ENCODE measurements at regions not wholly inside any gene's neighbourhood (a gene's known extent, or its start where the extent isn't known, plus 50 kb on each side); places are given as distances from the start of the nearest gene placed in this dataset.

DNA sequence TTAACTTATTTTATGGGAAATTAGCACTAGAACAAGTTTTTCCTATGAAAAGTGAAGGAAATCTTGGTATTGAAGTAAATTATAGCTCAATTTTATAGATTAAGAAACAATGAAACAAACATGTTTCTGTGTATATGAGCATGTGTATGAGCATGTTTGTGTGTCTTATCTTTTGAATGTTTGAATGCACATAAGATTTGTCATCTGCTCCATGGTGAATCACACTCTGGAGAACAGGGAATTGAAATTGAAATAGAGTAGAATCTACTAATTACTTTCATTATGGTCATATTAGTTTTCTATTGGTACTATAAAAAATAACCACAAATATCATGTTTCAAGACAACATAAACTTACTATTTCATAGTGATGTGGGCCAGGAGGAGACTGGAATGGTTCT, 646.6 kb downstream of the OTOL1 start:
- Histone ChIP-seq H3K4me3 (ENCODE audit: low read depth, low read length) (no peak overlapping the region), H3K36me3 (ENCODE audit: control insufficient read depth, insufficient read depth, low read length) (no peaks in the 10 kb centered on the region), H3K4me1 (ENCODE audit: control insufficient read depth, insufficient read depth, low read length) (no peaks in the 10 kb centered on the region; the same call in 1 of the 2 replicates), H3K27ac (ENCODE audit: low read depth, low read length) (no peak overlapping the region), H3K9me3 (ENCODE audit: control insufficient read depth, insufficient read depth, low read depth, low read length) (no peaks in the 10 kb centered on the region), H3K9ac (ENCODE audit: low read length) (no peak overlapping the region), H3K27me3 (ENCODE audit: control insufficient read depth, insufficient read depth, low read length) (no peaks in the 10 kb centered on the region)

DNA sequence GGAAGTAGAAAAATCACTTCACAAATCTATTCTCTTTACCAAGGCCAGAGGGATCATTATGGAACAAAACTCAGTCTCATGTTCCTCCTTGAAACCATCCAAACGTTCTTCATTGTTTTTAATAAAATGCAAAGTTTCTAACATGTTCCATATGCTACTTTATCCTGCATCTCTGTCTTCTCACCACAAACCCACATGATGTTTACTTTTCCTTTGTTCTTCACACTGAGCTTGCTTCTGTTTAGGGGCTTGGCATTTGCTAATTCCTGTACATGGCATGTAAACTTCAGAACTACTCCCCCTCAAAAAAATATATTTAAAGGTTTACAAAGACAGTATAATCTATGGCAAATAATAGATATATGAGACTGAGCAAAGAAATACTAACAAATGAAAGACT, 651.4 kb downstream of the OTOL1 start:
- Histone ChIP-seq H3K9me3 (ENCODE audit: control insufficient read depth, insufficient read depth, low read depth, low read length) (no peaks in the 10 kb centered on the region), H3K36me3 (ENCODE audit: control insufficient read depth, insufficient read depth, low read length) (no peaks in the 10 kb centered on the region), H3K4me1 (ENCODE audit: control insufficient read depth, insufficient read depth, low read length) (no peaks in the 10 kb centered on the region; the same call in 1 of the 2 replicates), H3K27ac (ENCODE audit: low read depth, low read length) (no peak overlapping the region), H3K27me3 (ENCODE audit: control insufficient read depth, insufficient read depth, low read length) (no peaks in the 10 kb centered on the region), H3K9ac (ENCODE audit: low read length) (no peak overlapping the region), H3K4me3 (ENCODE audit: low read depth, low read length) (no peak overlapping the region)

DNA sequence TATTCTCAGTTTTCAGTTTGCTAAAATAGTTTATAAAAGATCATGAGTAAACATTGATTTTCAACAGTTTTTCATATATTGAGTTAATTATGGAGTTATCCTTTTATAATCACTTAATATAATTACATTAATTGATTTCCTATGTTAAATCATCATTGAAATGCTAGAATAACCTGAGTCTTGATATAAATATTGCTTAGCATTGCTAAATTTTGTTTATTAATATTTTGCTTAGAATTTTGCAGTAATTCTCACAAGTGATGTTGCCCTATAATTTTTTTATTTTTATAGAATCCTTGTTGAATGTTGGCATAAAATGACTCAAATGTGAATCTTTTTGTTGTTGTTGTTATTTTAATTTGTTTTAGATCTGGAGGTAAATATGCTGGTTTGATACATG, 654.2 kb downstream of the OTOL1 start:
- no peaks in the 10 kb centered on the region for H3K27me3 ChIP-seq (ENCODE audit: control insufficient read depth, insufficient read depth, low read length)
- H3K4me3 ChIP-seq (ENCODE audit: low read depth, low read length) = no peak overlapping the region
- H3K9ac ChIP-seq (ENCODE audit: low read length) = no peak overlapping the region
- H3K36me3 ChIP-seq (ENCODE audit: control insufficient read depth, insufficient read depth, low read length) = no peaks in the 10 kb centered on the region
- no peak overlapping the region for H3K27ac ChIP-seq (ENCODE audit: low read depth, low read length)
- no peaks in the 10 kb centered on the region for H3K4me1 ChIP-seq (ENCODE audit: control insufficient read depth, insufficient read depth, low read length)
- no peaks in the 10 kb centered on the region for H3K9me3 ChIP-seq (ENCODE audit: control insufficient read depth, insufficient read depth, low read depth, low read length)

DNA sequence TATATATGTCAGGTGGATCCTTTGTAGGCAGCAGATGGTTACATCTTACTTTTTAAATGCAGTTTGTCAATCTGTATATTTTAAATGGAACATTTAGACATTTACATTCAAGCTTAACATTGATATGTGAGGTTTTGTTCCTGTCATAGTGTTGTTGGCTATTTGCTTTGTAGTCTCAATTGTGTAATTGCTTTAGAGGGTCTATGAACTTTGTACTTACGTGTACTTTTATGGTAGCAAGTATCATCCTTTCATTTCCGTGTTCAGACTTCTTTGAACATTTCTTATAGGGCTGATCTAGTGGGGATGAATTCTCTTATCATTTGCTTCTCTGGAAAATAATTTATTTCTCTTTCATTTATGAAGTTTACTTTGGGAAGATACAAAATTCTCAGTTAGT, 656.0 kb downstream of the OTOL1 start:
- Histone ChIP-seq H3K9ac (ENCODE audit: low read length) (no peak overlapping the region), H3K4me3 (ENCODE audit: low read depth, low read length) (no peak overlapping the region), H3K27ac (ENCODE audit: low read depth, low read length) (no peak overlapping the region), H3K4me1 (ENCODE audit: control insufficient read depth, insufficient read depth, low read length) (no peaks in the 10 kb centered on the region), H3K27me3 (ENCODE audit: control insufficient read depth, insufficient read depth, low read length) (no peaks in the 10 kb centered on the region), H3K36me3 (ENCODE audit: control insufficient read depth, insufficient read depth, low read length) (no peaks in the 10 kb centered on the region), H3K9me3 (ENCODE audit: control insufficient read depth, insufficient read depth, low read depth, low read length) (0 out of 2 replicates have a peak, but pooled peaks cover 2% of the 10 kb centered on the region)

DNA sequence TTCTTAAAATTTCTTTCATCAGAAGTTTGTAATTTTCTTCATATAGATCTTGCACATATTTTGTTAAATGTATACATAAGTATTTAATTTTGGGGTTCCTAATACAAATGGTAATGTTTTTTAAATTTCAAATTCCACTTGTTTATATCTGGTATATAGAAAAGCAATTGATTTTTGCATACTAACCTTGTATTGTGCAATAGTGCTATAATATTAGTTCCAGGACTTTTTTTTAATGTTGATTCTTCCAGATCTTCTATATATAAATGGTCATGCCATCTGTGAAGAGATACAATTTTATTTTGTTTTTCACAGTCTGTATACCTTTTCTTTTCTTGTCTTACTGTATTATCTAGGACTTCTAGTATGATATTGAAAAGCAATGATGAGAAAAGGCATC, 665.0 kb downstream of the OTOL1 start:
- Histone ChIP-seq H3K27me3 (ENCODE audit: control insufficient read depth, insufficient read depth, low read length) (no peaks in the 10 kb centered on the region), H3K4me3 (ENCODE audit: low read depth, low read length) (no peak overlapping the region), H3K27ac (ENCODE audit: low read depth, low read length) (no peak overlapping the region), H3K9ac (ENCODE audit: low read length) (no peak overlapping the region), H3K9me3 (ENCODE audit: control insufficient read depth, insufficient read depth, low read depth, low read length) (peaks cover 2% of the 10 kb centered on the region; the same call in 1 of the 2 replicates), H3K4me1 (ENCODE audit: control insufficient read depth, insufficient read depth, low read length) (no peaks in the 10 kb centered on the region), H3K36me3 (ENCODE audit: control insufficient read depth, insufficient read depth, low read length) (no peaks in the 10 kb centered on the region)

DNA sequence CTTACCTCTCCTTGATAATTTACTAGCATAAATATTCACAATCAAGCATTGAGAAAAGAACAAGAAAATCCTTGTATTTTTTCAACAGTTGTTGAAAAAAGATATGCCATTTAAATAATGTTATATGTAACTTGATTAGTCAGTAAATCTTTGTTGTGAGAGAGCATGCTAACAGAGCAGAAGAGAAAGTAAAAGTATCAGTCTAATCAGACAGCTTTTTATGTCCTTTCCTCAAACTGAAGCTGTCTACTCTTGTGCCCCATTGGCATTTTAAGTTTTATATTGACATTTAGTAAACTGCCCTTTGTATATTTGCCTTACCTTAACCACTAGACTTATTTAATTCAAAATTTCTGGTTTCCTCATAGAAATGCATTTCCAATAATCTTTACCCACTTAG, 668.7 kb downstream of the OTOL1 start:
- Histone ChIP-seq H3K4me3 (ENCODE audit: low read depth, low read length) (no peak overlapping the region), H3K4me1 (ENCODE audit: control insufficient read depth, insufficient read depth, low read length) (no peaks in the 10 kb centered on the region), H3K36me3 (ENCODE audit: control insufficient read depth, insufficient read depth, low read length) (no peaks in the 10 kb centered on the region), H3K27ac (ENCODE audit: low read depth, low read length) (no peak overlapping the region), H3K9me3 (ENCODE audit: control insufficient read depth, insufficient read depth, low read depth, low read length) (no peaks in the 10 kb centered on the region), H3K27me3 (ENCODE audit: control insufficient read depth, insufficient read depth, low read length) (no peaks in the 10 kb centered on the region), H3K9ac (ENCODE audit: low read length) (no peak overlapping the region)

DNA sequence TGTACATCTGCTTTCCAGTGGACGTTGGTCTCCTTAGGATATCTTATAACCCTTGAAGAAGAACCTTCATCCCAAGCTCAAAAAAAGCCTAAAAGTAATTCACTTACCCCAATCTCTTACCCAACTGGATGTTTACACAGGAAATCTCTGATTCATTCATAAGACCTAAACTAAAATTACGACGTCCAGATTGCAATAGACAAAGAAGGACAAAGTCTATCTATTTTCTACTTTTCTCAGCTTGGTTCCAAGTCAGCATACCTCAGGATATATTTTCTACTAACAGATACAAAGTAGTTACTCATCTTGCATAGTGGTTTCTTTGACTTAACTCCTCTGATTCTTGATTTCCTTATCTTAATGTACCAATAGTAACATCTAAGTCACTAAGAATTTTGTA, 669.9 kb downstream of the OTOL1 start:
- Histone ChIP-seq H3K27ac (ENCODE audit: low read depth, low read length) (no peak overlapping the region), H3K9me3 (ENCODE audit: control insufficient read depth, insufficient read depth, low read depth, low read length) (0 out of 2 replicates have a peak, but pooled peaks cover 3% of the 10 kb centered on the region), H3K27me3 (ENCODE audit: control insufficient read depth, insufficient read depth, low read length) (no peaks in the 10 kb centered on the region), H3K36me3 (ENCODE audit: control insufficient read depth, insufficient read depth, low read length) (no peaks in the 10 kb centered on the region), H3K9ac (ENCODE audit: low read length) (no peak overlapping the region), H3K4me3 (ENCODE audit: low read depth, low read length) (no peak overlapping the region), H3K4me1 (ENCODE audit: control insufficient read depth, insufficient read depth, low read length) (no peaks in the 10 kb centered on the region)

DNA sequence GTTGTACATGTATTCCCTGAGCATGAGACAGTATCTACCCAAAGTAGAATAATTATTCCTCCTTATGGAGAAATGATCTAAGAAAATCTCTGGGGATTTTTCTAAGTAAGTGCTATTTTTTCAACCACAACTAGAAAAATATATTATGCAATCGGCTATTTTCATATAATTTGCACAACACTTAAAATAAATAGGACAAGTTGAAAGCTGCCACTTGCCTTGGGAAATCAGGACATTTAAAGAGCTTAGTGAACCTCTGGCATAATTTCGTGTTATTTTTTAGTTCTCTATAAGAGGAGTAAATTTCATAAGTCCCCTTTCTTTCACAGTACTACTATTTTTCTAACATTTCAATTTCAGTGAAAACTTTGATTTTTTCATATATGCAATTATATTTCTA, 672.1 kb downstream of the OTOL1 start:
- Histone ChIP-seq H3K9me3 (ENCODE audit: control insufficient read depth, insufficient read depth, low read depth, low read length) (peaks cover 9% of the 10 kb centered on the region; the same call in 1 of the 2 replicates), H3K27ac (ENCODE audit: low read depth, low read length) (no peak overlapping the region), H3K27me3 (ENCODE audit: control insufficient read depth, insufficient read depth, low read length) (no peaks in the 10 kb centered on the region), H3K4me1 (ENCODE audit: control insufficient read depth, insufficient read depth, low read length) (no peaks in the 10 kb centered on the region), H3K9ac (ENCODE audit: low read length) (no peak overlapping the region), H3K4me3 (ENCODE audit: low read depth, low read length) (no peak overlapping the region), H3K36me3 (ENCODE audit: control insufficient read depth, insufficient read depth, low read length) (no peaks in the 10 kb centered on the region)

DNA sequence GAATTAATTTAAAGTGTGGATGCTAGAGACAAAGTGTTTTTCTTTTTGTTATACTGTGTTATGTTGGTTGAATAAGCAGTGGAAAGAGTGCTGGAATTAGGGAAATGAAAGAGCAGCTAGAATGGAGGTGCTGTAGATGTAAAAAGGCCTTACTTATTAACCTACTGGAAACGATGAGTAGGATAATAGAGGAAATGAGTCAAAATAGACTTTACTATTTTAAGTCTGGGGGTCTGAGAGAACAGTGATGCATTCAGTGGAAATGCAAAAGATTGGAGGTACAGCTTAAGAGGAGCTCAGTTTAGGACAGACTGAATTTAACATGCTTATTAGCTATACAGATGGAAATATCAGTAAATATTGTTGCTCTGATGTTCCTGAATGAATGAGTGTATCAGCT, 674.0 kb downstream of the OTOL1 start:
- no peak overlapping the region for H3K27ac ChIP-seq (ENCODE audit: low read depth, low read length)
- no peaks in the 10 kb centered on the region for H3K27me3 ChIP-seq (ENCODE audit: control insufficient read depth, insufficient read depth, low read length)
- H3K9me3 ChIP-seq (ENCODE audit: control insufficient read depth, insufficient read depth, low read depth, low read length) = peaks cover 9% of the 10 kb centered on the region; the same call in 1 of the 2 replicates
- no peak overlapping the region for H3K4me3 ChIP-seq (ENCODE audit: low read depth, low read length)
- H3K36me3 ChIP-seq (ENCODE audit: control insufficient read depth, insufficient read depth, low read length) = no peaks in the 10 kb centered on the region
- H3K4me1 ChIP-seq (ENCODE audit: control insufficient read depth, insufficient read depth, low read length) = no peaks in the 10 kb centered on the region
- H3K9ac ChIP-seq (ENCODE audit: low read length) = no peak overlapping the region

DNA sequence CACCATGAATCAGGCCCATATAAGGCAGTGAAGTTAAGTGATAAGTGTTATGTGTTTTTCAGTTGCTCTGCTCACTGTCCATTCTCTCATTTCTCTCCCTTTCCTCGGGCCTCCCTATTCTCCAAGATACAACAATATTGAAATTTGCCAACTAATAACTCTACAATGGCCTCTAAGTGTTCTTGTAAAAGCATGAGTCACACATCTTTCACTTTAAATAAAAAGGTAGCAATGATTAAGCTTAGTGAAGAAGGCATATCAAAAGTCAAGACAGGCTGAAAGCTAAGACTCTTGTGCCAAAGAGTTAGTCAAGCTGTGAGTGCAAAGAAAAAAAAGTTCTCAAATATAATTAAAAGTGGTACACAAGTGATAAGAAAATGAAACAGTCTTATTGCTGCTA, 675.4 kb downstream of the OTOL1 start:
- H3K27ac ChIP-seq (ENCODE audit: low read depth, low read length) = no peak overlapping the region
- no peak overlapping the region for H3K9ac ChIP-seq (ENCODE audit: low read length)
- no peak overlapping the region for H3K4me3 ChIP-seq (ENCODE audit: low read depth, low read length)
- peaks cover 9% of the 10 kb centered on the region; the same call in 1 of the 2 replicates for H3K9me3 ChIP-seq (ENCODE audit: control insufficient read depth, insufficient read depth, low read depth, low read length)
- H3K36me3 ChIP-seq (ENCODE audit: control insufficient read depth, insufficient read depth, low read length) = no peaks in the 10 kb centered on the region
- H3K27me3 ChIP-seq (ENCODE audit: control insufficient read depth, insufficient read depth, low read length) = no peaks in the 10 kb centered on the region
- no peaks in the 10 kb centered on the region for H3K4me1 ChIP-seq (ENCODE audit: control insufficient read depth, insufficient read depth, low read length)

DNA sequence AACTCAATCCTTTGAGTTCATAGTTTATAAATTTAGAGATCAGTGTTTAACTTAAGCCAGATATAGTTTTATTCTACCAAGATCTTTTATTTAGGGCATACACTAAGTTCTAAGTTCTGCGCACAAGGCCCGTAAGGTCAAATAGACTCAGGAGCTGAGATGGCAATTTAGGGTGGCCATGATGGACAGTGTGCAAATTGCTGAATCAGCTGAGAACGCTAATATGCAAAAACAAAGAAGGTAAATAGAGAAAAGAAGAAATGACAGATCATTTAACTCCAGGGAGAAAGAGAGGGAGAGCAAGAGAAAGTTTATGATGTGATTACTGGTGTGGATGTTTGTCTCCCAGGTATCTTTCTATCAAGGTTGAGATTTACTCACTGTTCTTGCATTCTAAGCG, 678.5 kb downstream of the OTOL1 start:
- Histone ChIP-seq H3K9ac (ENCODE audit: low read length) (no peak overlapping the region), H3K9me3 (ENCODE audit: control insufficient read depth, insufficient read depth, low read depth, low read length) (peaks cover 9% of the 10 kb centered on the region; the same call in 1 of the 2 replicates), H3K27me3 (ENCODE audit: control insufficient read depth, insufficient read depth, low read length) (no peaks in the 10 kb centered on the region)

DNA sequence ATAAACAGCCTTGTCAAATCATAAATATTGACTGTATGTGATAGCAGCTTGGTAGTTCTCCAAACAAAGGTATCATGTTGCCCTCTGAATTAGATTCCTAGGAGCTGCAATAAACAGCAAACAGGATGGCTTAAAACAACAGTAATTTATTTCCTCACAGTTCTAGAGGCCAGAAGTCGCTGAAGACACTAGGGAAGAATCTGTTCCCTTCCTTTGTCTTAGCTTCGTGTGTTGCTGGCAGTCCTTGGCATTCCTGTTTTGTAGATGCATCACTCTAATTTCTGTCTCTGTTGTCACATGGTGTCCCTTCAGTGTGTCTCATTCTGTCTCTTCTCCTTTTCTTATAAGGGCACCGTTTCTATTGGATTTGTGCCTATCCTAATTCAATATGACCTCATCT, 679.3 kb downstream of the OTOL1 start:
- Histone ChIP-seq H3K9me3 (ENCODE audit: control insufficient read depth, insufficient read depth, low read depth, low read length) (peaks cover 9% of the 10 kb centered on the region; the same call in 1 of the 2 replicates), H3K36me3 (ENCODE audit: control insufficient read depth, insufficient read depth, low read length) (no peaks in the 10 kb centered on the region), H3K27ac (ENCODE audit: low read depth, low read length) (no peak overlapping the region), H3K9ac (ENCODE audit: low read length) (no peak overlapping the region), H3K4me3 (ENCODE audit: low read depth, low read length) (no peak overlapping the region), H3K4me1 (ENCODE audit: control insufficient read depth, insufficient read depth, low read length) (no peaks in the 10 kb centered on the region), H3K27me3 (ENCODE audit: control insufficient read depth, insufficient read depth, low read length) (no peaks in the 10 kb centered on the region)

More for the DNA sequence above, 678.5 kb downstream of the OTOL1 start:
- no peak overlapping the region for H3K27ac ChIP-seq (ENCODE audit: low read depth, low read length)
- no peak overlapping the region for H3K4me3 ChIP-seq (ENCODE audit: low read depth, low read length)
- no peaks in the 10 kb centered on the region for H3K4me1 ChIP-seq (ENCODE audit: control insufficient read depth, insufficient read depth, low read length)
- H3K36me3 ChIP-seq (ENCODE audit: control insufficient read depth, insufficient read depth, low read length) = no peaks in the 10 kb centered on the region
